Esophagus squamous epithelium (tissue), 4 donors: ENCODE measurements at regions not wholly inside any gene's neighbourhood (a gene's known extent, or its start where the extent isn't known, plus 50 kb on each side); places are given as distances from the start of the nearest gene placed in this dataset.

Experiments used
- CTCF ChIP-seq, 6 experiments: fragments of 450-650 bp in 4 of 6; fragments of 200-600 bp in 2 of 6; sonication (generic) in 2 of 6; IDR thresholded peaks; one replicate each; pipeline ENCODE4 v1.5.1; 2016 to 2019; ENCODE audit warnings: antibody characterized with exemption in 6 of 6, mild to moderate bottlenecking in 4 of 6, moderate library complexity in 4 of 6
- POLR2A ChIP-seq, 4 donors: fragments of 450-650 bp; IDR thresholded peaks; one replicate each; pipeline ENCODE4 v1.6.1; 2017; ENCODE audit warnings: antibody characterized with exemption in 4 of 4, mild to moderate bottlenecking in 4 of 4, moderate library complexity in 3 of 4

GRCh38 chr12:104887452-104887851 lies 70.6 kb downstream of the SLC41A2 start:
- TF ChIP-seq CTCF (IDR thresholded peaks at IDR 0.05) (no peak), POLR2A (IDR thresholded peaks at IDR 0.05) (no peak)
